Caco-2 (cell line): ENCODE measurements at regions not wholly inside any gene's neighbourhood (a gene's known extent, or its start where the extent isn't known, plus 50 kb on each side); places are given as distances from the start of the nearest gene placed in this dataset.

Experiments
- BruUV-seq: library from RNA; stranded (reverse); fragments of 400-500 nt; replicated peaks from 2 replicates; lab custom pipeline; 2021; lab: Mats Ljungman, UMichigan
- CTCF ChIA-PET: fragments of 300-600 bp; sonication (Branson Sonifier 250); formaldehyde crosslinking; loops from one replicate; lab custom pipeline; 2022; ENCODE audit warnings: antibody characterized with exemption; lab: Charles Lee
- POLR2A ChIA-PET: fragments of 300-600 bp; sonication (Branson Sonifier 250); formaldehyde crosslinking; loops from one replicate; lab custom pipeline; 2022; ENCODE audit warnings: antibody characterized with exemption; lab: Charles Lee
- DNase-seq, 2 experiments: peaks; one replicate each; pipeline versions ENCODE4 v3.0.0 to v3.0.0-alpha.2; 2020 to 2022
- H3K27me3 ChIP-seq: replicated peaks from 2 replicates; pipeline ENCODE4 v1.6.0; 2011; ENCODE audit warnings: low read length; ENCODE audit not compliant: control insufficient read depth, insufficient read depth
- H3K36me3 ChIP-seq: 2 replicates; pipeline ENCODE4 v1.5.1; 2011; ENCODE audit warnings: low read length; ENCODE audit not compliant: control insufficient read depth, insufficient read depth
- H3K4me1 ChIP-seq: fragments of 250-450 bp; sonication (Bioruptor Pico); 2 replicates; pipeline ENCODE4 v1.5.1; 2020; ENCODE audit warnings: mild to moderate bottlenecking
- H3K4me3 ChIP-seq: 2 replicates; pipeline ENCODE4 v1.5.1; 2011; ENCODE audit warnings: low read depth, mild to moderate bottlenecking, control low read depth, low read length
- H3K9me3 ChIP-seq: fragments of 250-450 bp; sonication (Bioruptor Pico); 2 replicates; pipeline ENCODE4 v1.5.1; 2020; ENCODE audit warnings: mild to moderate bottlenecking, moderate library complexity
- H3K27ac Mint-ChIP-seq: one replicate; pipeline ENCODE4 v1.8.0; 2022; ENCODE audit warnings: mixed read lengths; ENCODE audit not compliant: unreplicated experiment
- H3K27me3 Mint-ChIP-seq: one replicate; pipeline ENCODE4 v1.8.0; 2022; ENCODE audit warnings: mixed read lengths; ENCODE audit not compliant: insufficient read depth, unreplicated experiment
- H3K36me3 Mint-ChIP-seq: one replicate; pipeline ENCODE4 v1.8.0; 2022; ENCODE audit warnings: mild to moderate bottlenecking, mixed read lengths; ENCODE audit not compliant: insufficient read depth, unreplicated experiment
- H3K4me1 Mint-ChIP-seq: one replicate; pipeline ENCODE4 v1.8.0; 2022; ENCODE audit warnings: low read depth, mixed read lengths; ENCODE audit not compliant: unreplicated experiment
- H3K4me3 Mint-ChIP-seq: one replicate; pipeline ENCODE4 v1.8.0; 2022; ENCODE audit warnings: mild to moderate bottlenecking, moderate library complexity, mixed read lengths; ENCODE audit not compliant: unreplicated experiment
- H3K9me3 Mint-ChIP-seq: one replicate; pipeline ENCODE4 v1.8.0; 2022; ENCODE audit warnings: mixed read lengths; ENCODE audit not compliant: unreplicated experiment
- intact Hi-C: fragments of 100-400 bp; cut with micrococcal nuclease; formaldehyde crosslinking; loops from one replicate; pipeline ENCODE4 v1.10.0; 2022; ENCODE audit not compliant: unreplicated experiment
- TF ChIP-seq, protein P1 (sequence below), 2 experiments: fragments of 200-600 bp in 1 of 2; IDR thresholded peaks; 1 replicate in 1 of 2; 2 replicates in 1 of 2; pipeline versions ENCODE4 v1.5.1 to v1.8.0; 2011 to 2022; ENCODE audit warnings: antibody characterized with exemption in 1 of 2, control low read depth in 1 of 2, inconsistent platforms in 1 of 2, low read depth in 1 of 2, low read length in 1 of 2, mild to moderate bottlenecking in 1 of 2, moderate library complexity in 1 of 2; ENCODE audit not compliant: insufficient read depth in 1 of 2, severe bottlenecking in 1 of 2, unreplicated experiment in 1 of 2

DNA sequence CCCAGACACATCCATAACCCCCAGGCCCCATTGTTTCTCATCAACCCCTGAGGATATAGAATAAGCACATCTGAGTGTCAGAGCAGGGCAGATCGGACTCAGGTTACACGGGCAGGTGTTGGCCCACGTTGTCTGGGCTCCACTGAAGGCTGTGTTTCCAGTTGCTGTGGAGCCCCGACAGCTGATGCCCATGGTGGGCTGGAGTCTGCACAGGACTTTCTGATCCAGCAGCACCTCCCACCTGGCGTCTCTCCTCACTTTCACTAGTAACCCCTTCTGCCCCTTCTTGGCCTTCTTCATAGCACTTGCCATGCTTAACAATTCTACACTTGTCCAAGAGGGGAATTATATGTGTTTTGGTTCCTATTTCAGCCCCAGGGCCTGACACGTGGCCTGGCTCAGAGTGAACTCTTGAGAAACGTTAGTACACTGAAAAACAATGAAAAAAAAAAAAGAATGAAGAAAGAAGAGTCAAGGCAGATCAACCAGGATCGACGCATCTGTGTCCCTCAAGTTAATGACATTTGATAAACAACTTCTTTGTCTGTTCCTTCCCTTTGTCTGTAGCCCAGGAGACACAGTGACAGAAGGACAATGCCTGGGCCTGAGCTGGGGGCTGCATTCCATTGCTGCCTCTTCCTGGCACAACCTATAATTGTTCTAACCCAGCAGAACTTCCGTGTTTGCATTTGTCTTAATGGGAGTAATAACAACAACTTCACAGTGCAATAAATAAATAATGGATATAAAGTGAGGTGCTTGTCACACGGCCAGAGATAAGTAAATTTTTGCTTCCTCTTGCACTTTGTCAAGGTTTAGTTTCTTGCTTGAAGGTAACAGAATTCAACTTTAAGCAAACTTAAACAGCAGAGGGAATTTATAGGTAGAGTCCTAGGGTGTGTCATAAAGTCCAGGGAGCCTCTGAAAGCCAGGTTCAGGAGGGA lies 224.2 kb upstream of the SSTR4 start:
- Mint-ChIP-seq H3K36me3 (no peaks in the 10 kb centered on the region), H3K27me3 (no peaks in the 10 kb centered on the region), H3K4me1 (peaks cover 23% of the 10 kb centered on the region), H3K4me3 (no peak overlapping the region), H3K27ac (no peak overlapping the region), H3K9me3 (no peaks in the 10 kb centered on the region)
- no peaks in the 10 kb centered on the region for H3K36me3 ChIP-seq
- H3K4me3 ChIP-seq: no peak overlapping the region
- no peaks in the 10 kb centered on the region for H3K27me3 ChIP-seq
- intact Hi-C loops: loop anchor here (10.0 kb wide), 1 partner anchor 254 kb away; no protein-coding TSS in a partner anchor
- ChIA-PET CTCF (no interaction called here), POLR2A (no interaction called here)
- TF ChIP-seq, protein P1, sequence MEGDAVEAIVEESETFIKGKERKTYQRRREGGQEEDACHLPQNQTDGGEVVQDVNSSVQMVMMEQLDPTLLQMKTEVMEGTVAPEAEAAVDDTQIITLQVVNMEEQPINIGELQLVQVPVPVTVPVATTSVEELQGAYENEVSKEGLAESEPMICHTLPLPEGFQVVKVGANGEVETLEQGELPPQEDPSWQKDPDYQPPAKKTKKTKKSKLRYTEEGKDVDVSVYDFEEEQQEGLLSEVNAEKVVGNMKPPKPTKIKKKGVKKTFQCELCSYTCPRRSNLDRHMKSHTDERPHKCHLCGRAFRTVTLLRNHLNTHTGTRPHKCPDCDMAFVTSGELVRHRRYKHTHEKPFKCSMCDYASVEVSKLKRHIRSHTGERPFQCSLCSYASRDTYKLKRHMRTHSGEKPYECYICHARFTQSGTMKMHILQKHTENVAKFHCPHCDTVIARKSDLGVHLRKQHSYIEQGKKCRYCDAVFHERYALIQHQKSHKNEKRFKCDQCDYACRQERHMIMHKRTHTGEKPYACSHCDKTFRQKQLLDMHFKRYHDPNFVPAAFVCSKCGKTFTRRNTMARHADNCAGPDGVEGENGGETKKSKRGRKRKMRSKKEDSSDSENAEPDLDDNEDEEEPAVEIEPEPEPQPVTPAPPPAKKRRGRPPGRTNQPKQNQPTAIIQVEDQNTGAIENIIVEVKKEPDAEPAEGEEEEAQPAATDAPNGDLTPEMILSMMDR (IDR thresholded peaks at IDR 0.05; ENCODE audit: insufficient read depth in 1 of 2, low read depth in 1 of 2, low read length in 1 of 2, severe bottlenecking in 1 of 2, unreplicated experiment in 1 of 2): no peak
- H3K9me3 ChIP-seq: no peaks in the 10 kb centered on the region
- H3K4me1 ChIP-seq: peaks cover 23% of the 10 kb centered on the region
- DNase-seq: no peak
- no TSS peak for BruUV-seq

DNA sequence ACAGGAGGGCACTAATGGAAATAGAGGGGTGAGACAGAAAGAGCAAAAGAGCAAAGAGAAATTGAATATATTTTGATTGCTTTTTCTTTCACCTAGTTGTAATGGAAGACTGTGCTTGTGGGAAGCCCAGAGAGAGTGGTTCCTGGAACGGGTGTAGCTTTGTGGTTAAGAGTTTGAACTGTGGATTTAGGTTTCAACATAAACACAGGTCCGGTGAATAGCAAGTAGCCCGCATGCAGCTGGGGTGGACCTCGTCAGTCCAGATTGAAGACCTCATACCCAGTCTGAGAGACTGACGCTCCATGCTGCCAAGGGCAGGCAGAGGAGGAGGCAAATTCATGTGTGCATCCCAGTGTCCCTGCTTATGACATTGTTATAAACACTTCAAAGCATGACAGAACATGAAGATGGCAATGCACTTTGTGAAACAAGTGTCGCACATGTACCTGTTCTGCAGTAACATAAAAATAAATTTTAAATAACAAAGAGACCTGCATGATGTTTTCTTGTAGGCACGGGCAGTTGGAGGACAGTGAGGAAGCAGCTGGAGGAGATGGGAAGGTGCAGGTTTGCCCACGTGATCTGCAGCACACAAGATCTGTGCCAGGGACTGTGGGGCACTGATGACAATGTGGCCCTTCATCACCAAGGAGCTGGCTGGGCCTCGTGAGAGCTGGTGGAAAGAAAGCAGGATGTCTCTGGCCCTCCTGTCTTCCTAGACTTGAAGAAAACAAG lies 220.5 kb upstream of the SSTR4 start:
- TF ChIP-seq, protein P1 (IDR thresholded peaks at IDR 0.05; ENCODE audit: insufficient read depth in 1 of 2, low read depth in 1 of 2, low read length in 1 of 2, severe bottlenecking in 1 of 2, unreplicated experiment in 1 of 2): no peak
- no peak overlapping the region for H3K4me3 ChIP-seq
- H3K9me3 ChIP-seq: no peaks in the 10 kb centered on the region
- Mint-ChIP-seq H3K27me3 (no peaks in the 10 kb centered on the region), H3K4me3 (no peak overlapping the region), H3K9me3 (no peaks in the 10 kb centered on the region), H3K36me3 (no peaks in the 10 kb centered on the region), H3K4me1 (peaks cover 7% of the 10 kb centered on the region), H3K27ac (no peak overlapping the region)
- BruUV-seq: no TSS peak
- H3K4me1 ChIP-seq: no peaks in the 10 kb centered on the region
- CTCF ChIA-PET: no interaction called here
- intact Hi-C loops: loop anchor here (10.0 kb wide), 1 partner anchor 250 kb away; no protein-coding TSS in a partner anchor
- no peaks in the 10 kb centered on the region for H3K36me3 ChIP-seq
- POLR2A ChIA-PET: no interaction called here
- H3K27me3 ChIP-seq: no peaks in the 10 kb centered on the region
- no peak for DNase-seq

DNA sequence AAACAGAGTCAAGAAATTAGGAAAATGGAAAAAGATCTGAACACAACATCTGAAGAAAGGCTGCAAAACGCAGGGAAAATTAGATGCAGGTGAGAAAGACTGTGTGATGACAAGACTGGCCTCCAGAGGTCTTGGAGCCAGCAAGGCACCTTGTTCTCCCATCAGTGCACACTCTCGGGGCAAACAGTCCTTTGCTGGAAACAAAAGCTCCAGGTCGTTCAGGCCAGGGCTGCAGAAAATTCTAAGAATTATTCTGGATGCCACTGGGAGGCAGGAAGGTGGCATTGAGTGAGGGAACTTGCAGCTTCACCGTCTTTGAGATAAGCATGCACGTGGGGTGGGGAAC lies 219.9 kb upstream of the SSTR4 start:
- POLR2A ChIA-PET: interaction anchor here (0.6 kb wide), 1 partner anchor 815 kb away, joined by 3 read pairs; no protein-coding TSS in a partner anchor
- Histone ChIP-seq H3K27me3 (no peaks in the 10 kb centered on the region), H3K36me3 (no peaks in the 10 kb centered on the region), H3K4me3 (no peak overlapping the region), H3K4me1 (no peaks in the 10 kb centered on the region), H3K9me3 (no peaks in the 10 kb centered on the region)
- H3K36me3 Mint-ChIP-seq: no peaks in the 10 kb centered on the region
- H3K4me3 Mint-ChIP-seq: no peak overlapping the region
- no TSS peak for BruUV-seq
- intact Hi-C loops: loop anchor here (10.0 kb wide), 1 partner anchor 250 kb away; no protein-coding TSS in a partner anchor
- no peaks in the 10 kb centered on the region for H3K9me3 Mint-ChIP-seq
- no peak for DNase-seq
- TF ChIP-seq, protein P1 (IDR thresholded peaks at IDR 0.05; ENCODE audit: insufficient read depth in 1 of 2, low read depth in 1 of 2, low read length in 1 of 2, severe bottlenecking in 1 of 2, unreplicated experiment in 1 of 2): no peak
- no peaks in the 10 kb centered on the region for H3K27me3 Mint-ChIP-seq
- H3K4me1 Mint-ChIP-seq: peaks cover 7% of the 10 kb centered on the region
- CTCF ChIA-PET: no interaction called here
- H3K27ac Mint-ChIP-seq: no peak overlapping the region
